Activated T-cell treated with anti-CD3 and anti-CD28 coated beads for 4 hours (primary cell): ENCODE measurements at regions not wholly inside any gene's neighbourhood (a gene's known extent, or its start where the extent isn't known, plus 50 kb on each side); places are given as distances from the start of the nearest gene placed in this dataset.

Source experiments
- DNase-seq: peaks from one replicate; pipeline ENCODE4 v3.0.0-alpha.2; 2020

DNA sequence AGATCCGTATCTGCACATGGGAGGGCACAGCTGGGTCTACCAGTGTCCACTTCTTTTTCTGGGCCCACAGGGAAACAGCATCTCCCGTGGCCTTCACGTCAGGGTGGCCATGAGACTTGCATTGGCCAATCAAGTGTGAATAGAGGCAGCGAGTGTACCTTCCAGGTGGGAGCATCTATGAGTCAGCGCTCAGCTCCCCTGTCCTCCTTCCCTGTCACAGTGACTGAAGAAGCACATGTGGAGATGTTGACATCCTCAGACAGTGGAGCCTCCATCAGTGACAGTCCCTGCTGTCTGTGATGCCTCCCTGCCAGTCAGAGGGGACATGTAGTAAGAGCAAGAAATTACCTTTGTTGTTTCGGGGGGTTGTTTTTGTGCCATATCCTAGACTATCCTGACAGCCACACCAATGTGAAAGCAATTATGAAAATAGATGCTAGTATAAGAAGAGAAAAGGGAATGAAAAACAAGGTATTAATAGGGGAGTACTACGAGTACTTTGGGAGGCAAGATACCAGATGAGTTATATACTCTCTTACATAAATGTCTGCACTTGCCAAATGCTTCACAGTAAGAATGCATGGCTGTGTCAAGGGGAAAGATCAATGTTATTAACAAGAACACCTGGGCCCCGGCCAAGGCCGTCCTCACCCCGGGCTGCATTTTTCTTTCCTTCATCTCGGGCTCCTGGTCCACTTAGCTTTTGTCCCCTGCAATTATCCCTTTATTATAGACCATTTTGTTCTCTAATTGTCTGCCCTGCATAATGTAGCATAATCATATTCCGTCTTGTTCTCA, 86.0 kb downstream of the MATN1 start:
- no peak for DNase-seq

DNA sequence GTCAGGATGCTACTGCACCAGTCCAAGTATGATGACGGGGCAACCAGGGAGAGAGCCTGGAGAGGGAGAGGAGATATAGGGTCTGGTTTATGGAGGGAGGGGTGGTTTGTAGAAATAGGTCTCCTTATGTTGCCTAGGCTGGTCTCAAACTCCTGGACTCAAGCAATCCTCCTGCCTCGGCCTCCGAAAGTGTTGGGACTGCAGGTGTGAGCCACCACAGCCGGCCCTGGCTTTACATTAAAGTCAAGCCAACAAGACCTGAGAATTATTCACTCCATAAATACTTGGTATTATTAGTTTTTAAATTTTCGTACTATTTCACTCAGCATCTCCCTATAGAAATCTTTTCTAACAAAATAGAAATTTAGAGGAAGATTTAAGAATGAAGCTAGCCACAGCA, 86.8 kb downstream of the MATN1 start:
- no peak for DNase-seq

DNA sequence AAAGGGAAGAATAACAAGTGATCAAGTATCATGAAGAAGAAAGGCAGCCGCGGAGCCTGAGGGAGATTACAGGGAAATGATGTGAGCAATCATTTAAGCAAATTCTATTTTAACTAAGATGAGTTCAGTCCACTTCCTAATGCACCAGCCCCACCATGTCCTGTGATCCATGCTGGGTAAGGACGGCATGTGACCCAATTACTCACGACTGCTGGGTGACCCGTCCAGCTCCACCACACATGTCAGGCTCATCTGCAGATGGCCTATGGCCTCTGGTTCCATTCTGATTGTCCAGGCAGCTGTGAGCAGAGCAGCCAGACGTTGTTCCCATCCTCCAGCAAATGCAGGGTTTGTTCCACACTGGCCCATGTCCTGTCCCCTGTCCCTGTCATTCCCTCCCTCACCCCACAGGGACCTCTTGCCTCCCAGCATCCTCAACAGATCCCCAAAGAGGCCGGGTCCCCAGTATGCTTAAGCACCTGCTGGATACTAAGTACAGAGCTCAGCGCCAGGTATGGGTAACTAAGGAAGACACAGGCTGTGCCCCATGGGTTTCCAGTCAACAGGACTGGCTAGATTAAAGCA, 87.9 kb downstream of the MATN1 start:
- no peak for DNase-seq

DNA sequence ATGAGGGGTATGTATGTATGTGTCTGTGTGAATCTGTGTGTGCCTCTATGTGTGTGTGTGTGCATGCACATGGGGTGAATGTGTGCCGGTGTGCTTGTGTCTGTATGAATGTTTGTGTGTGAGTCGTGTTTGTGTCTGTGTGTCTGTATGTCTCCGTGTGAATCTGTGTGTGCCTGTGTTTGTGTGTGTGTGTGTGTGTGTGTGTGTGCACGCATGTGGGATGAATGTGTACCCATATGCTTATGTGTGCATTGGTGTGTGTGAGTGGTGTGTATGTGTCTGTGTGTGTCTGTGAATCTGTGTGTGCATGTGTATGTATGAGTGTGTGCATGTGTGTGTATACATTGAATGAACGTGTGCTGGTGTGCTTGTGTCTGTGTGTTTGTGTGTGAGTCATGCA, 88.9 kb downstream of the MATN1 start:
- DNase-seq = no peak

DNA sequence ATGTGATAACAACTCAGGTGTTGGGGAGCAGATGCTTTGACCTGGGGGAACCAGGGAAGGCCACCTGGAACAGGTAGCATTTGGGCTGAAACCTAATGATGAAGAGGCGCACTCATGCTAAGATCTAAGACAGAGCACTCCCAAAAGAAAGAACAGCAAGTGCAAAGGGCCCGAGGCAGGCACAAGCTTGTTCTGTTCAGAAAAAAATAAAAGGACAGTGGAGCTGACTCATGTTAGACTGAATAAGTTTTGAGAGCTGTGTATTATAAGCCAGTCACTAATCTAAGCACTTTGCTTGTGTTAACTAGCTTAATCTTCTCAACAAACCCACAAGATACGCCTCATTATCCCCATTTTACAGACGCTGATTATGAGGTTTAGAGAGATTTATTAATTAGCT, 90.1 kb downstream of the MATN1 start:
- no peak for DNase-seq

DNA sequence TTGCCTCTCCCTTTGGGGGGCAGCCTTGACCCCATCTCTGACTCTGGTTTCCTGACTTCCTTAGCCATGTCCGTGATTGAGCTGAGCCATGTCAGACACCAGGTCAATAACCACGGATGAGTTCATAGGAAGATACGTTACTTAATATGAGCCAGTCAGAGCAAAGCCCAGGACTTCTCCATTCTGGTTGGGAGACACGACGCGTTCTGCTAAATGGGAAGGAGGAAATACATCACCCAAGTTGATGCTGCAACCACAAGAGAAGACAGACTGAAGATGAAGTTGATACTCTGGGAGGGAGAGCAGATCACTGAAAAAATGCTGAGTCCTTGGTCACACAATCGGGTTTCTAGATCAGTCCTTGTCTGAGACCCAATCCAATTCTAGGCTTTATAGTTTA, 90.9 kb downstream of the MATN1 start:
- DNase-seq = no peak

DNA sequence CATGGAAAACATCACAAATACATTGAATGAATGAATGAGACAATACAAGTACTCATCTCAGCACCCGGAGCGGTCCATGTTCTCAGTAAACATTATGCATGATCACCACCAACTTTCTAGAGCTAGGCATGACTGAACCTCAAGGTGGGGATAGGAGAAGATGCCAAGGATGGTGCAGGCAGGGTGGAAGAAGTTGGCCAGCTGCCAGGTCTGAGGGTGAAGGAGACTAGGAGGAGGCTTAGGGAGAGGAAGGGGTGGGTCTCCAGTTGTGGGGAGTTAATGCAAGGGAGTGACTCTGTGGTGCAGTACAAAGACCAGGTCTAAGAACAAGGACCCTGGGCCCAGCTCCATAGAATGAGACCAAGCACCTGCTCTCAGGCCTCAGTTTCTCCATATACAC, 91.7 kb downstream of the MATN1 start:
- no peak for DNase-seq

DNA sequence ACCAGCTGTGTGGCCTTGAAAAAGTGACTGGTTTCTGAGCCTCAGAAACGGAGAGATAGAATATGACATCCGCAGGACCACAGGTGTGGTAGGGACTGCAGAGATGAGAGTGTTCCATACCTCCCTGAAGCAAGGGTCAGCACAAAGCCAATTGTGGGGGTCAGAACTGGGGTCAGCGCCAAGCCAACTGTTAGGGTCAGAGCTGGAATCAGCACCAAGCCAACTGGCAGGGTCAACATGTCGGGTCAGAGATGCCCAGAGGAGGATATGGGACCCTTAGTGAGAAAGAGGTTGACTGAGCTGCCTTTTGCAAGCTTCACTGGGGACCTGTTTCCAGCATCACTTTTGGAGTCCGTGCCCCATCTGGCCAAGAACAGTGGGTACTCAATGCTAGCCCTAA, 93.9 kb downstream of the MATN1 start:
- DNase-seq = no peak

DNA sequence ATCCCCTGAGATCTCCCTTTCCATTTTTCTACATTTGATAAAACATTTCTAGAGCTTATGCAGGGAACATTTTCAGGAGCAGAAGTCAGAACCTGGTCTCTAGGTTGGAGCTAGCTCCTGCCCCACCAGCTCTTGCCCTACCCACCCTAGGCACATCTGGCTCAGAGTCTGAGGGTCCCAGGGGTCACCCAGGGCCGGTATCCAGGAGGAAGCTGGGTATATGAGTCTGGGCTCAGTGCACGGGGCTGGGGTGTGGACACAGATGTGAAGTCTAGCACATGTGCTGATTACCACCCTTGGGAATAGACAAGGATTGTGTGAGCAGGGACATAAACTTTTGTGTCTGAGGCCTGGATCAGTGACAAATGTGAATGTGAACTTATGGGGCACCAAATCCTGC, 95.4 kb downstream of the MATN1 start:
- no peak for DNase-seq

DNA sequence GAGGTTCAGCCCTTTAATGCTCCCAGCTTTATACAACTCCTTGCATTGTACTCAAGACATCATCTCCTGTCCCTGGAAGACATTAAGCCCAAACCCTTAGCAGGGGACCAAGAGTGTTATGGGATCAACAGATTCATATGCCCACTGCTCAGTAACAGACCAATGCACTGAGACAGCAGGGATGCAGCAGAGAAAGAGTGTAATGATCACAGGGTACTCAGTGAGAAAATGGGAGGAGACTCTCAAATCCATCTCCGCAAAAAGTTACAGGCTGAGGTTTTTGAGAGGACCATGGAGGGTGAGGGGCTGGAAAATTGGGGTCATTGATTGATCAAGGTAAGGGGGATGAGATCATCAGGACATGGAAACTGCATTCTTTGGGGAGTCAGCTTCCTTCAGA, 96.2 kb downstream of the MATN1 start:
- DNase-seq = no peak

DNA sequence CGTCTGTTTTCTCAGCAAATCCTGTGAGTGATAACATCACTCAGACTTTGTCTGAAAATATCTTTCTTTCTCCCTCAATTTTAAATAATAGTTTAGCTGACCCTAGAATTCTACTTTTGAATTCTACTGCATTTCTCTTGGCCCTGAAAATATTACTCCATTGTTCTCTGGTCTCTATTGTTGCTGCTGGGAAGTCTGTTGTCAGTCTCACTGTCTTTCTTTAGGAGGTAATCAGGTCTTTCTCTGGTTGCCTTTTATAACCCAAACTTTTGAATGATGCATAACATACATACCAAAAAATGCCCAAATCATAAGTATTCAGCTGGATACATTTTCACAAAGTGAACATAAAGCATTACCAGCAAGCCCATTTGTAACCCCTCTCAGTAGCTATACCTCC, 100.0 kb downstream of the MATN1 start:
- no peak for DNase-seq

DNA sequence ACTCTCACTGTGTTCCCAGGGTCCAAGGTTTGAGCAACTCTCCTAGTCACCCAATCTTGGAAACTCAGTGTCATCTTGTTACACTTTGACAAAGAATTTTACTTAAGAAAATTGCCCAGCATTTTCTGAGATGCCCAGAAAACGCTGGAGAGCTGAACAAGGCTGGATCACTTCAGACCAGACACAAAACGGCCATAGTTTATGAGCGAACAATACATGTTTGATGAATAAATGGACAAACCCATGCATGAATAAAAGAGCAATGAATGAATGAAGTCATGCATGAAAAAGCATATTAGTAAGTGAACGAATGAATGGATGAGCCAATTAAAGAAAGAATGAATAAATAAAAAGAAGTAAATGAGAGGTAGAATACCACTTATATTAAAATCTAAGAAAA, 103.8 kb downstream of the MATN1 start:
- DNase-seq = no peak

DNA sequence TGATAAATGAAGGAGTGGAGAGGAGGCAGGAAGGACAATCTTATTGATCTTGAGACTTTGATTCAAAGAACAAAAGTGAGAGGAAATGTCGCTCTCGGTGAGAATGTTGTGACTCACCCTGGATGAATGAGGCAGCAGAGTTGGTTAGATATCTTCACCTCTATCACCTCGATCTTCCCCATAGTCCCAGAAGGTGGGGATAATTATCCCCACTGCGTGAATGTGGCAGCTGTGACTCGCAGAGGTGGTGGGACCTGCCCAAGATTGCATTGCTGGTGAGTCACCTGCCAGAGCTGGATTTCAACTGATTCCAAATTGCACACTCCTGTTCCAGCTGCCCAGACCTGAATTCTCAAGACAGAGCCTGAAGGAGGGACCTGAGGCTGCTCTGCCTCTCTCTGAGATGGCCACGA, 105.0 kb downstream of the MATN1 start:
- DNase-seq = no peak

DNA sequence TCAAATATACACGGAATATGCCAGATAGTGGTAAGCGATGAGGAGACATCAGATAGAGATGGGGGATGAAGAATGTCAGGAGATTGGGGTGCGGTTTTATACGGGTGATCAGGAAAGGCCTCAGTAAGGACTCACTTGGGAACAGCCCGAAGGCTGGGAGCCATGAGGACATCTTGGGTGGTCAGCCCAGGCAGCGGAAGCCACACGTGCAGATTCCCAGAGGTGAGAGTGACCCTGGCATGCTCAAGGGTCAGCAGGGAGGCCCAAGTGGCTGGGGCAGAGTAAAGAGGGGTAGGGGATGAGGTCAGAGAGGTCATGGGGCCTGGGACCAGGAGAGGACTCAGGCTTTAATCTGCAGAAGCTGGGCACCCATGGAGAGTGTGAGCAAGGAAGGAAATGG, 106.6 kb downstream of the MATN1 start:
- DNase-seq = no peak

DNA sequence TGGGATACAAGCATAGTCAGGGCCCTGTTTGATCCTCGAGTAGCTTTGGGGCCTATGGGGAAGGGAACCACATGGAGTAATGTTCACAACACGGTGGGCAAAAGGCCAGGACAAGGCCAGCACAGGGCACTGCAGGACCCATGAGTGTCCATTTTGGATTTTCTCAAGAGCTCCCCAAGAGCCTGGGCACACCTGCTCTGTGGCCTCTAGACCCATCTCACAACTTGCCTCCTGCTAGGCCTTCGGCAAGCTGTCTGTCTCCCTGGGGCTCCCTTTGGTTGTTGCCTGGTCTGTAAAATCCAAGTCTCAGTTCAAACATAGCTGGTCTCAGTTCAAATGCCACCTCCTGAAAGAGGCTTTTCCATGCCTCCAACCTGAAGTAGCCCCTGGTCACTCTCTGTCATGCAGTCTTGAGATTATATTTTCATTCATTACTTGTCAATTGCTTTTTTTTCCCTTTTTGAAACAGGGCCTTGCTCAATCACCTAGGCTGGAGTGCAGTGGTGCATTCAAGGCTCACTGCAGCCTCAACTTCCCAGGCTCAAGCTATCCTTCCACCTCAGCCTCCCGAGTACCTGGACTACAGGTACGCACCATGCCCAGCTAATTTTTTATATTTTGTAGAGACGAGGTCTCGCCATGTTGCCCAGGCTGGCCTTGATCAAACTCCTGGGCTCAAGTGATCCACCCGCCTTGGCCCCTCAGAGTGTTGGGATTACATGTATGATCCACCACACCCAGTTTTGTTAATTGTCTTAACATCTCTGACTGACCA, 107.4 kb downstream of the MATN1 start:
- DNase-seq = no peak

DNA sequence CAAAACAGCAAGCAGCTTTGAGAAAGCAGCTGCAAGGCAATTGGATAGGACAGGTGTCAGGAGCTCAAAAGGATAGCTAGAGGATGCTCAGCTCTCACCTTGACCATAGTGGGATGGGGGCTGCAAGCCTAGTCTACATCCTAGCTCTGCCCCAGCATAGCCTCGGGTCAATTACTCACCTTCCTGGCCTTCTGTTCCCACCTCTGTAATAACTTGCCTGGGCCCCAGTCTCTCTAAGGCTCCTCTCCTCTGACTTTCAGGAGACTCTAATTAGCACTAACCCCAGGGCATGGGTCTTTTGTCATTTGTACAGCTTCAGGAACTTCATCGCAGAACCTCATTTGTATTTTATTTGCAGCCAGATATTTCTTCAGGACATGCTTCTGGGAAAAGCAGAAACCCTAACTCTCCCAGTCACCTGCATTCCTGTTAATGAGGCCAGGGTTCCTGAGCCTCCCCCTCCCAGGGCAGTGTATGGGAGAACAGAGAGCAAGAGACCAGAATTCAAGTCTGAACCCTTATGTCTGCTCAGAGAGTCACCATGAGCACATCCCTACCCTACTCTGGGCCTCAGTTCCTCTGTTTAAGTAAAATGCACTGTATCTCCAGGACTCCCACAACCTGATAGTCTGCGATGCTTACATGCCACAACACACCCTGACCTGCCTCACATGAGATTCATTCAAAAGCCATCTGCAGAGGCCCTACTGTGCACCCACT, 108.1 kb downstream of the MATN1 start:
- no peak for DNase-seq

DNA sequence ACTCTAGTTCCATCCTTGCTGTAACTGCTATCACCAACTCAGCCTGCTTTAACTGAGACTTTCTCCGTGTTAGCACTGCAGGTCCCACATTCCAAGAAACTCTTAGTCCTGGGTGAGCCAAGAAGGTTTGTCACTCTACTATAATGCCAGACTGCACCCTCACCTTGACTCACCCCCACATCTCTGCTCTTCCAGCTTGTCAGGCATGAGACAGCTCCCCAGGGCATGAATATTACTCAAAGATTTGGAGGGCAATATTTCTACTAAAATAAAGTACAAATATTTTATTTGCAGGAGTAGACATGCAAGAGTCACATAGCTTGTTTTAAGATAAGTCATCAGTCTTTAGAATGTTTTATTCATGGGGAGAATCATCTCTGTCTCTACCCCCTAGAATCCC, 110.2 kb downstream of the MATN1 start:
- no peak for DNase-seq

DNA sequence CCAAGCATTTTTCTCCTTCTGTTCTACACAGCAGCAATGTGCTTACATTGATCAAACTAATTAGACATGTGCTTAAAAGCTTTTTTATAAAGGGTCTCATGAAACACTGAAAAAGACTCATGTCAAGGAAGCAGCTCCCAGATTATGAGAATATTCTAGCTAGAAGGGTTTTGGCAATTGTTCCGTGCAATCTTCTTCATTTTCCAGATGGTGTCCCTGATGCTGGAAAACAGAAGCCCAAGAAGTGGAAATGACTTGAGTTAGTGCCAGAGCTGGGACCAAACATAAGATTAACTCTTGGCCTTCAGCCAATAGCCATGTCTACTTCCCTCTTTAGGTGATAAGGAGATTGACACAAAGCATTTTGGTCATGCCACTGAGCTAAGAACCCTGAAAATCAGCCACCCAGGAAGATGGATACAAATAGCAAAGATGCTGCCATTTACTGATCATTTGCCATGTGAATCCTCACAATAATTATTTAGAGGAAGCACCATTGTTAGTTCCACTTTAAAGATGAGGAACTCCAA, 110.8 kb downstream of the MATN1 start:
- DNase-seq = no peak

DNA sequence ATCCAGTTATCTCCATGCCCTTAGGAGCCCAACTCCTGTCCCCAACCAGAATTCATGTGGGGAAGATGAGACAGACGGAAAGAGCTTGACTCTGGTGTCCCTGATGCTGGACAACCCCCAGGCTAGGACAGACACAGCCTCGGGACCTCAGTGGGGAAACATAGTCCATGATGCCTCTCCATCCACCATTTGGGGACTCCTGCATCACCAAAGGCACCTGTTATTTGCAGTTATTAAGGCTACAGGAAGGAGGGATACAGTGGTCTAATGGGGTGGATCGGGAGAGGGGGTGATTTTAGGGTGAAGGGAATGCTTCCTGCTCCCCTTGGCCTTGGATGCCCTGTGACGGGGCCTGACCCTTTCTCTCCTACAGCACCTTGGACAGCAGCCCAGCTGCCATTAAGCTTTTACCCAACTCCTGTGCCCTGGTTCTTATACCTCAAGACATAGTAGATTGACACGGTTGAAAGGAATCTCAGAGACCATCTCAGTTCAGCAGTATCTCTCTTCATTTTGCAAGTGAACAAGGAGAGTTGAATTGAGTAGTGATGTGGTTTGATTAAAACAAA, 111.6 kb downstream of the MATN1 start:
- DNase-seq = no peak

DNA sequence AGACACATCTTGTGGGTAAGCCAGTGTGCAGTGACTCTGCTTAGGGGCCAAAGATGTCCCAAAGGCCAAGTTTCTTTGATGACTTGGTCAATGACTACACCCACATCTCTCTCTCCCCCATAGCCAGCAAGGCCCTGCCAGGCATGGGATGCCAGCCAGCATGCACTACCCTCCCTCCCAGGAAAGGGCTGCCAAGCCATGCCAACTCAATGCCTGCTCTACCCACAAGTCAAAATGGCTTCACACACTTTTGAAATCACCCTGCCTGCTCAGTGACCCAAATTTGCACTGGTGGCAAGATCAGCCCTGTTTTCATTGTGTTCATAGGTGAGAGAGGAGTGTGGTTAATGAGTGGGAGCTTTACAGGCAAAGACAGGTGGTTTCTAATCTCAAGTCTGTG, 112.5 kb downstream of the MATN1 start:
- no peak for DNase-seq

DNA sequence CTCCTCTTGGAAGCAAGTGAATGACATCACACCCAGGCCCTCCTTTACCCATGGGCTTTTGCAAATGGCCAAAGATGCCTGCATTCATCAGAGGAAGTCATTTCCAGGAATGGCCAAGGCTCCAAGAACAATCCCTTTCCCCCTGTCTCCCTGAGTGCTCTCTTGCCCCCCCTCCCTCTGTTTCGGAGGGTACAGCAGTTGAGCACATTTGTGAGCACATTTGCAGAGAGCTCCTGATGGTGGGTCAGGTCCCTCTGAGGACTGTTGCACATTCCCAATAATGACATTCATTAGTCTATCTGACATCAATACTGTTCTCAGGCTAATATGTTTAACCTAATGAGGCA, 113.4 kb downstream of the MATN1 start:
- DNase-seq = no peak

DNA sequence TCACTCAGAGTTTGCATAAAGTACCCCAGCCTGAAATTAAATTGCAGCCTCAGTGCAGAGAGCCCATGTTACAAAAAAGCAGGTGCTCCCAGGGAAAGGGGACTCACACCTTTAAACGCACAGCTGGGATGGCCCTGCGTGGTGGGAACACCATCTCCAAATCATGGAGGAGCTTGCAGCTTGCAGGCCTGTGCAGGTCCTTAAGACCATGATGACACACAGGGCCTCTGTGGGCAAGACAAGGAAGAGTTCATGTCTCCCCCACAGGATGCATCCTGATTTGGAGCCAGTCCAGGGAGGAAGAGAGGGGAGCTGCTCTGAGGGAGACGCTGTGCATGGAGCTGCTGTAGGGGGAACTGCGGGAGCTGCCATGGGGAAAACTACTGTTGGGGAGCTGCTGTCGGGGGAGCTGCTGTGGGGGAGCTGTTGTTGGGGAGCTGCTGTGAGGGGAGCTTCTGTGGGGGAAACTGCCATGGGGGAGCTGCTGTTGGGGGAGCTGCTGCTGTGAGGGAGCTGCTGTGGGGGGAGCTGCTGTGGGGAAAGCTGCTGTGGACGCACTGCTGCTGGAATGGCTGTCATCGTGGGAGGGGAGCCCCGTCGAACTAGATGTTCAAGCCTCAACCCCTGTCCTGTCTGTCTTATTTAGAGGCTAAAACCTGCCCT, 113.9 kb downstream of the MATN1 start:
- DNase-seq = no peak

DNA sequence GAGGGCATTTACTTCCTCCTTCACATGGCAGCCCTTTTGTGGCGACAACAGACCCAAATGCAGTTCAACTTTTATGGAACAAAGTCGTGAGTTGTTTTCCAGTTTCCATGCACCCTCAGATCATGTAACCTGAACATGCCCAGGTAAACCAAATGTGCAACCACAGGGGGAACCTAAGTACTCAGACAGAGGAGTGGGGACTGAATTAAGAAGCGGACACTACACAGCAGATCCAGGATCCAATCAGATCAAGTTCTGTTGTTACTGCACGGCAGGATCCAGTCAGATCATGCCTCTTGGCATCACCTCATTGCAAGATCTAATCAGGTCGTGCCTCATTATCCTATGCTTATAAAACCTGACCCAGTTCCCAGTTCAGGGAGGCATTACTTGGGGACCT, 115.7 kb downstream of the MATN1 start:
- DNase-seq = no peak
